Midbrain (tissue), 1 donor: ENCODE measurements at regions not wholly inside any gene's neighbourhood (a gene's known extent, or its start where the extent isn't known, plus 50 kb on each side); places are given as distances from the start of the nearest gene placed in this dataset.

Experiments used
- DNase-seq: peaks from one replicate; lab custom pipeline; 2025; lab: John Stamatoyannopoulos, UW

DNA sequence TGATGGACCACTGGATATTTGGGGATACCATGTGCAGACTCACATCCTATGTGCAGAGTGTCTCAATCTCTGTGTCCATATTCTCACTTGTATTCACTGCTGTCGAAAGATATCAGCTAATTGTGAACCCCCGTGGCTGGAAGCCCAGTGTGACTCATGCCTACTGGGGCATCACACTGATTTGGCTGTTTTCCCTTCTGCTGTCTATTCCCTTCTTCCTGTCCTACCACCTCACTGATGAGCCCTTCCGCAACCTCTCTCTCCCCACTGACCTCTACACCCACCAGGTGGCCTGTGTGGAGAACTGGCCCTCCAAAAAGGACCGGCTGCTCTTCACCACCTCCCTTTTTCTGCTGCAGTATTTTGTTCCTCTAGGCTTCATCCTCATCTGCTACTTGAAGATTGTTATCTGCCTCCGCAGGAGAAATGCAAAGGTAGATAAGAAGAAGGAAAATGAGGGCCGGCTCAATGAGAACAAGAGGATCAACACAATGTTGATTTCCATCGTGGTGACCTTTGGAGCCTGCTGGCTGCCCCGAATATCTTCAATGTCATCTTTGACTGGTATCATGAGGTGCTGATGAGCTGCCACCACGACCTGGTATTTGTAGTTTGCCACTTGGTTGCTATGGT is 54.5 kb upstream of the HNRNPA0 start:
- no peak for DNase-seq

DNA sequence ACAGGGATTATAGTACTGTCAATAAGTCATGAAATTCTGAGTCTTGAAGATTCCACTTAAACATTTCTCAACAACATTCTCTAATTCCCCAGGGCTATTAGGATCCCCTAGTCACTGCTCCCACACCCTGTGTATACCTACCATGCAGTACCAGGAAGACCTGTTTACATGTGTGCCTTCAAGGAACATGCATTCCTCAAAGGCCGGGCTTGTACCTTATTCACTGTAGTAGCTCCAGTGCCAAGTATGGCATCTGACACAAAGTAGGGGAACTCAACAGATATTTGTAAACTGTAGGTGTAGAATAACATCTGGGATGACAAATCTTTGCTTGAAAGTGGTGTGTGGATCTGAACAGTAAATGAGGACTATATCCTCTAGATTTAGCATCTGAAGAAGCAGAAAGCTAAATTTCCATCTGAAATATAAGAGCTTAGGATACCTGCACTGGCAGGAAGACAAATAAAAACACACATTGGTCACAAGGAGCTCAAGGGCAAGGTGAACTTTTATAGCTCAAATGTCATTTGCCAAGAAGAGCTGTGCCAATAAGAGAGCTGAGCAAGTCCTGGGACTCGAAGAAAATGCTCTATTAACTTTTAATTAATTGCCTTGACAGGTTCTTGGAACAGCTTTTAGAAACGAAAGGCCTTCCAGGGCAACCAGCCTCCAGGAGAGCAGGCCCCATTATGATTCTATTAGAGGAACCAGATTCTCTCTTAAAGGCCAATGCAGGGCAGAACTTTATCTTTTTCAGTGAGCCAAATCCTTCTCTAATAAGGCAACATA is 52.3 kb upstream of the MYOT start:
- DNase-seq = peak; percentile 25
